ENCODE measurements at regions not wholly inside any gene's neighbourhood (a gene's known extent, or its start where the extent isn't known, plus 50 kb on each side); places are given as distances from the start of the nearest gene placed in this dataset.
"Not testable (repeated sequence)": the region's sequence is repeated elsewhere in the genome, so short reads cannot be mapped to it uniquely, and the experiment has no call there.

DNA sequence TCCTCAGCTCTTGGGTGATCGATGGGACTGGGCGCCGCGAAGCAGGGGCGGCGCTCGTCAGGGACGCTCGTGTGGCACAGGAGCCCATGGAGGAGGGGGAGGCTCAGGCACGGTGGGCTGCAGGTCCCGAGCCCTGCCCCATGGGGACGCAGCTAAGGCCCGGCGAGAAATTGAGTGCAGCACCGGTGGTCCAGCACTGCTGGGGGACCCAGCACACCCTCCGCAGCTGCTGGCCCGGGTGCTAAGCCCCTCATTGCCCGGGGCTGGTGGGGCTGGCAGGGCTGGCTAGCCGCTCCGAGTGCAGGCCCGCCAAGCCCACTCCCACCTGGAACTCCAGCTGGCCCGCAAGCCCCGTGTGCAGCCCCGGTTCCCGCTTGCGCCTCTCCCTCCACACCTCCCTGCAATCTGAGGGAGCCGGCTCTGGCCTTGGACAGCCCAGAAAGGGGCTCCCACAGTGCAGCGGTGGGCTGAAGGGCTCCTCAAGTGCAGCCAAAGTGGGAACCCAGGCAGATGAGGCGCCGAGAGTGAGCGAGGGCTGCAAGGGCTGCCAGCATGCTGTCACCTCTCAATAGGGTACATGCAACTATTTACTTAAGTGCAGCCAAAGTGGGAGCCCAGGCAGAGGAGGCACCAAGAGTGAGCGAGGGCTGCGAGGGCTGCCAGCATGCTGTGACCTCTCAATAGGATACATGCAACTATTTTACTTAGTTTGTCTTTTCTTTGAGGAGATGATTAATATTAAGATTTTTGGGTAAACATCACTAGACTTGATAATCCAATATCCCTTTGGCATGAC lies 619.8 kb upstream of the IGFBP7 start:
- TF ChIP-seq, protein P1, sequence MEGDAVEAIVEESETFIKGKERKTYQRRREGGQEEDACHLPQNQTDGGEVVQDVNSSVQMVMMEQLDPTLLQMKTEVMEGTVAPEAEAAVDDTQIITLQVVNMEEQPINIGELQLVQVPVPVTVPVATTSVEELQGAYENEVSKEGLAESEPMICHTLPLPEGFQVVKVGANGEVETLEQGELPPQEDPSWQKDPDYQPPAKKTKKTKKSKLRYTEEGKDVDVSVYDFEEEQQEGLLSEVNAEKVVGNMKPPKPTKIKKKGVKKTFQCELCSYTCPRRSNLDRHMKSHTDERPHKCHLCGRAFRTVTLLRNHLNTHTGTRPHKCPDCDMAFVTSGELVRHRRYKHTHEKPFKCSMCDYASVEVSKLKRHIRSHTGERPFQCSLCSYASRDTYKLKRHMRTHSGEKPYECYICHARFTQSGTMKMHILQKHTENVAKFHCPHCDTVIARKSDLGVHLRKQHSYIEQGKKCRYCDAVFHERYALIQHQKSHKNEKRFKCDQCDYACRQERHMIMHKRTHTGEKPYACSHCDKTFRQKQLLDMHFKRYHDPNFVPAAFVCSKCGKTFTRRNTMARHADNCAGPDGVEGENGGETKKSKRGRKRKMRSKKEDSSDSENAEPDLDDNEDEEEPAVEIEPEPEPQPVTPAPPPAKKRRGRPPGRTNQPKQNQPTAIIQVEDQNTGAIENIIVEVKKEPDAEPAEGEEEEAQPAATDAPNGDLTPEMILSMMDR (IDR thresholded peaks at IDR 0.05 in 2 of 3, conservative IDR thresholded peaks at IDR 0.05 in 1 of 3; ENCODE audit: control insufficient read depth in 2 of 3, extremely low read depth in 1 of 3, insufficient read depth in 1 of 3, low read depth in 3 of 3, low read length in 3 of 3), result not testable (repeated sequence)
- TF ChIP-seq EZH2 (IDR thresholded peaks at IDR 0.05; ENCODE audit: borderline replicate concordance, control insufficient read depth, low read depth, low read length); SIN3A (IDR thresholded peaks at IDR 0.05; ENCODE audit: low read depth, low read length); SRF (IDR thresholded peaks at IDR 0.05; ENCODE audit: low read depth in 2 of 2, low read length in 2 of 2); RCOR1 (conservative IDR thresholded peaks at IDR 0.05; ENCODE audit: low read depth, low read length); SMC3 (IDR thresholded peaks at IDR 0.05; ENCODE audit: borderline replicate concordance, low read length); POLR2AphosphoS5 (IDR thresholded peaks at IDR 0.05; ENCODE audit: low read length); NRF1 (conservative IDR thresholded peaks at IDR 0.05; ENCODE audit: low read depth, low read length): not testable (repeated sequence)

All from GM12878 (cell line).